ENCODE measurements at regions not wholly inside any gene's neighbourhood (a gene's known extent, or its start where the extent isn't known, plus 50 kb on each side); places are given as distances from the start of the nearest gene placed in this dataset.

- H3K36me3 Mint-ChIP-seq = no peaks in the 10 kb centered on the region
- H3K4me3 ChIP-seq (ENCODE audit: low read length) = no peak overlapping the region
- ATAC-seq = no peak
Observed at GRCh38 chr5:127133071-127133470, 59.8 kb upstream of the C5orf63 start.

GRCh38 chr5:127136908-127137307 is 63.6 kb upstream of the C5orf63 start:
- no peak overlapping the region for H3K27ac ChIP-seq (ENCODE audit: low read length)
- H3K27me3 ChIP-seq (ENCODE audit: control insufficient read depth, insufficient read depth, low read length) = no peaks in the 10 kb centered on the region
- ATAC-seq = no peak
- H3K27me3 Mint-ChIP-seq (ENCODE audit: low read depth in 2 of 2) = peaks cover 6 to 21% of the 10 kb centered on the region in 2 donors
- no peaks in the 10 kb centered on the region for H3K9me3 ChIP-seq (ENCODE audit: control insufficient read depth, insufficient read depth, low read length)
- H3K4me3 ChIP-seq (ENCODE audit: low read length) = no peak overlapping the region
- H3K27ac Mint-ChIP-seq = no peak overlapping the region
- H3K4me1 ChIP-seq (ENCODE audit: control insufficient read depth, insufficient read depth, low read length) = no peaks in the 10 kb centered on the region
- 51% methylated on average over 2 of the region's 3 CpGs for WGBS (ENCODE audit: insufficient coverage)
- no peak for TF ChIP-seq CTCF (IDR thresholded peaks at IDR 0.05)
- H3K36me3 ChIP-seq (ENCODE audit: control insufficient read depth, insufficient read depth, low read length) = no peaks in the 10 kb centered on the region
- H3K4me3 Mint-ChIP-seq = no peak overlapping the region
- no peak for DNase-seq
- peaks cover 0 to 2% of the 10 kb centered on the region in 2 donors for H3K9me3 Mint-ChIP-seq
- intact Hi-C loops (cut with micrococcal nuclease) = no loop called here
- no peaks in the 10 kb centered on the region for H3K4me1 Mint-ChIP-seq
- no peaks in the 10 kb centered on the region for H3K36me3 Mint-ChIP-seq

More at GRCh38 chr5:127133071-127133470, 59.8 kb upstream of the C5orf63 start:
- H3K4me1 ChIP-seq (ENCODE audit: control insufficient read depth, insufficient read depth, low read length) = no peaks in the 10 kb centered on the region
- H3K27me3 ChIP-seq (ENCODE audit: control insufficient read depth, insufficient read depth, low read length) = no peaks in the 10 kb centered on the region
- TF ChIP-seq CTCF (IDR thresholded peaks at IDR 0.05) = no peak
- Mint-ChIP-seq H3K4me3 (no peak overlapping the region), H3K27me3 (ENCODE audit: low read depth in 2 of 2) (peaks cover 0 to 4% of the 10 kb centered on the region in 2 donors), H3K9me3 (no peaks in the 10 kb centered on the region), H3K4me1 (no peaks in the 10 kb centered on the region), H3K27ac (no peak overlapping the region)
- no peak overlapping the region for H3K27ac ChIP-seq (ENCODE audit: low read length)
- no peak for DNase-seq
- 72% methylated on average over 2 of the region's 3 CpGs for WGBS (ENCODE audit: insufficient coverage)
- H3K9me3 ChIP-seq (ENCODE audit: control insufficient read depth, insufficient read depth, low read length) = no peaks in the 10 kb centered on the region
- no peaks in the 10 kb centered on the region for H3K36me3 ChIP-seq (ENCODE audit: control insufficient read depth, insufficient read depth, low read length)
- intact Hi-C loops (cut with micrococcal nuclease) = no loop called here

- over 99% methylated on average over 11 of the region's 13 CpGs for WGBS (ENCODE audit: insufficient coverage)
- intact Hi-C loops (cut with micrococcal nuclease) = no loop called here
- H3K36me3 ChIP-seq (ENCODE audit: control insufficient read depth, insufficient read depth, low read length) = no peaks in the 10 kb centered on the region
Observed at GRCh38 chr5:127143722-127144121, 70.4 kb upstream of the C5orf63 start.

More at GRCh38 chr5:127143722-127144121, 70.4 kb upstream of the C5orf63 start:
- H3K27me3 Mint-ChIP-seq (ENCODE audit: low read depth in 2 of 2) = peaks cover 13 to 15% of the 10 kb centered on the region in 2 donors
- ATAC-seq = no peak
- no peak overlapping the region for H3K27ac Mint-ChIP-seq
- no peak for DNase-seq
- TF ChIP-seq CTCF (IDR thresholded peaks at IDR 0.05) = no peak
- no peaks in the 10 kb centered on the region for H3K4me1 Mint-ChIP-seq
- Histone ChIP-seq H3K4me1 (ENCODE audit: control insufficient read depth, insufficient read depth, low read length) (no peaks in the 10 kb centered on the region), H3K9me3 (ENCODE audit: control insufficient read depth, insufficient read depth, low read length) (no peaks in the 10 kb centered on the region), H3K27ac (ENCODE audit: low read length) (no peak overlapping the region), H3K4me3 (ENCODE audit: low read length) (no peak overlapping the region), H3K27me3 (ENCODE audit: control insufficient read depth, insufficient read depth, low read length) (no peaks in the 10 kb centered on the region)
- H3K4me3 Mint-ChIP-seq = no peak overlapping the region
- H3K9me3 Mint-ChIP-seq = peaks cover 0 to 2% of the 10 kb centered on the region in 2 donors
- no peaks in the 10 kb centered on the region for H3K36me3 Mint-ChIP-seq

Measured in natural killer cell (primary cell).